ENCODE measurements at regions not wholly inside any gene's neighbourhood (a gene's known extent, or its start where the extent isn't known, plus 50 kb on each side); places are given as distances from the start of the nearest gene placed in this dataset.

DNA sequence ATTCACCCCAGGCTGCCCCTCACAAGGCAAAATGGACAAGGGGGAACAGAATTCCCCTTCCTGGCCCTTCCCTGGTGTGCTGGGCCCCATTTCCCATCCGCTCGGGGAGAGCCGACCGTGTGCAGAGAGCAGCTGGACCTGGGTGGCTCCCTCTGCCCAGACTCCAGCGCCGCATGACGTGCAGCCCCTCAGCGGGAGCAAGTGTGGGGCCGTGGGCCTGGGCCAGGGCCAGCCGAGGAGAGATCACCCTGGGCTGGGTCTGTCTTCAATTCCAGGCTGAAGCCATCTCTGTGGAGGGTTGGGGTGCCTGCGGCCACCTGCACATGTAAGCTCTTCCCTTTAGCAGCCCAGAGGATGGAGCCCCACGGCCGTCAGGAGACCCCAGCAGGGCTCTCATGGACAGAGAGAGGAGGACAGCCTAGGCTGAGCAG is 241.8 kb downstream of the TTLL2 start:
- Histone ChIP-seq H3K14ac (ENCODE audit: low read length in 2 of 2) (no peak overlapping the region), H2AFZ (ENCODE audit: low read depth, low read length) (no peak overlapping the region), H2BK5ac (ENCODE audit: low read depth, low read length, poor library complexity, severe bottlenecking) (no peak overlapping the region), H3K27me3 (ENCODE audit: control insufficient read depth in 1 of 2, insufficient read depth in 1 of 2, low read length in 2 of 2) (peaks cover 0 to 17% of the 10 kb centered on the region in 2 experiments), H3K4ac (ENCODE audit: low read depth in 1 of 2, low read length in 2 of 2) (no peak overlapping the region), H4K91ac (ENCODE audit: low read length) (peak overlapping the region; percentile 83), H3K4me3 (ENCODE audit: insufficient read depth in 1 of 2, low read depth in 1 of 2, low read length in 2 of 2) (no peak overlapping the region), H3K18ac (ENCODE audit: low read depth in 1 of 2, low read length in 2 of 2) (peak overlapping the region in 1 of 2 experiments; percentile 21), H2AK5ac (ENCODE audit: low read length, severe bottlenecking) (no peak overlapping the region), H2BK120ac (ENCODE audit: low read depth, low read length) (no peak overlapping the region), H2BK15ac (ENCODE audit: low read depth, poor library complexity, severe bottlenecking) (peak overlapping the region; percentile 54), H4K8ac (ENCODE audit: low read length) (no peak overlapping the region), H3K79me1 (replicated peaks; ENCODE audit: low read length, poor library complexity, severe bottlenecking) (no peaks in the 10 kb centered on the region), H3K9ac (ENCODE audit: low read length) (no peak overlapping the region), H2BK12ac (ENCODE audit: low read length in 2 of 2) (peak overlapping the region in 1 of 2 experiments; percentile 32), H3K4me1 (ENCODE audit: control insufficient read depth, insufficient read depth, low read depth, low read length) (no peaks in the 10 kb centered on the region), H3K36me3 (ENCODE audit: control insufficient read depth in 1 of 2, insufficient read depth in 2 of 2, low read depth in 1 of 2, low read length in 2 of 2) (no peaks in the 10 kb centered on the region), H3K23ac (ENCODE audit: low read length in 2 of 2) (no peak overlapping the region), H3K9me3 (ENCODE audit: control insufficient read depth, low read length) (no peaks in the 10 kb centered on the region), H3K4me2 (ENCODE audit: low read length, poor library complexity, severe bottlenecking) (no peak overlapping the region), H3K27ac (ENCODE audit: low read length, poor library complexity, severe bottlenecking) (no peak overlapping the region)
- no peak for DNase-seq
- WGBS: 93% methylated on average over 13 of the region's 13 CpGs

DNA sequence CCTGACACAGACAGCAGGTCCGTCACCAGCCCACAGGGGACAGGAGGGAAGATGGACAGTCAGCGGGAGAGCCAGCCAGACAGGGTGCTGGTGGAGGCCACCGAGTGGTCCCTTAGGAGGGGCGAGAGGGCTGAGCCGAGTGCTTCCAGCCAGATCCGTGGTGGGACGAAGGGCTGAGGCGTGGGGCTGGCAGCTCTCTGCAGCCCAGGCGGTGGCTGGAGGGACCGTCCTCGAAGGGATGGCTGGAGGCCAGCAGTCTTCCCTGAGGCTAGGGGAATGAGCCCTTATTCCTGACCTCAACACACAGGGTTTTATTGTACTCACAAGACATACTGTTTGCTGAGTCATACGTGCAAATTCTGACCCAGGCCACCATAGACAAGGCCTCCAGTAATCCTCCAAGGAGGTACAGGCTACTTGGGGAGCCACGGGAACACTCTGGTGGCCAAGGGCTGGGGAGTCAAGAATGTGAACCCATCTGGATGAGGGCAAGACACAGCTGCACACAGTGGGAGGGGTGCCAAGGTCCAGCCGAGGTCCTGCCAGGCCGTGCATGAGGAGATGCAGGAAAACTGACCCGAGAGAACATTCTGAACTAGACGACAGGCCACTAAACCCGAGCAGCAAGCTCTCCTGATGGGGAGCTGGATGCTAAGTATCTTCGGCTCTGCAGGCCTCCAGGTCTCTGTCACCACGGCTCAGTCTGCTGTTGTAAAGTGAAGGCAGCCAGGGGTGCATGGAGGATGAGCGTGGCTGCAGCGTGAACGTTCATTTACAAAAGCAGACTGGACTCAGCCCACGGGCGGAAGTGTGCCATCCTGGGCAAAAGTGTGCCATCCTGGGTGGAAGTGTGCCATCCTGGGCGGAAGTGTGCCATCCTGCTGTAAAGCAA is 242.5 kb downstream of the TTLL2 start:
- Histone ChIP-seq H2BK12ac (ENCODE audit: low read length in 2 of 2) (peak overlapping the region in 1 of 2 experiments; percentile 15), H3K9me3 (ENCODE audit: control insufficient read depth, low read length) (no peaks in the 10 kb centered on the region), H3K27me3 (ENCODE audit: control insufficient read depth in 1 of 2, insufficient read depth in 1 of 2, low read length in 2 of 2) (peaks cover 0 to 17% of the 10 kb centered on the region in 2 experiments), H4K8ac (ENCODE audit: low read length) (no peak overlapping the region), H2AFZ (ENCODE audit: low read depth, low read length) (no peak overlapping the region), H2BK5ac (ENCODE audit: low read depth, low read length, poor library complexity, severe bottlenecking) (no peak overlapping the region), H3K18ac (ENCODE audit: low read depth in 1 of 2, low read length in 2 of 2) (peak overlapping the region in 1 of 2 experiments; percentile 21), H3K79me1 (replicated peaks; ENCODE audit: low read length, poor library complexity, severe bottlenecking) (no peaks in the 10 kb centered on the region), H3K9ac (ENCODE audit: low read length) (no peak overlapping the region), H3K23ac (ENCODE audit: low read length in 2 of 2) (no peak overlapping the region), H4K91ac (ENCODE audit: low read length) (peak overlapping the region; percentile 83), H3K4me1 (ENCODE audit: control insufficient read depth, insufficient read depth, low read depth, low read length) (no peaks in the 10 kb centered on the region), H3K4me2 (ENCODE audit: low read length, poor library complexity, severe bottlenecking) (no peak overlapping the region), H3K14ac (ENCODE audit: low read length in 2 of 2) (no peak overlapping the region), H3K4me3 (ENCODE audit: insufficient read depth in 1 of 2, low read depth in 1 of 2, low read length in 2 of 2) (no peak overlapping the region), H3K4ac (ENCODE audit: low read depth in 1 of 2, low read length in 2 of 2) (peak overlapping the region in 1 of 2 experiments; percentile 28), H2BK15ac (ENCODE audit: low read depth, poor library complexity, severe bottlenecking) (no peak overlapping the region), H2AK5ac (ENCODE audit: low read length, severe bottlenecking) (no peak overlapping the region), H3K27ac (ENCODE audit: low read length, poor library complexity, severe bottlenecking) (no peak overlapping the region), H2BK120ac (ENCODE audit: low read depth, low read length) (no peak overlapping the region), H3K36me3 (ENCODE audit: control insufficient read depth in 1 of 2, insufficient read depth in 2 of 2, low read depth in 1 of 2, low read length in 2 of 2) (no peaks in the 10 kb centered on the region)
- 84% methylated on average over 26 of the region's 26 CpGs for WGBS
- peak; percentile 15 for DNase-seq

DNA sequence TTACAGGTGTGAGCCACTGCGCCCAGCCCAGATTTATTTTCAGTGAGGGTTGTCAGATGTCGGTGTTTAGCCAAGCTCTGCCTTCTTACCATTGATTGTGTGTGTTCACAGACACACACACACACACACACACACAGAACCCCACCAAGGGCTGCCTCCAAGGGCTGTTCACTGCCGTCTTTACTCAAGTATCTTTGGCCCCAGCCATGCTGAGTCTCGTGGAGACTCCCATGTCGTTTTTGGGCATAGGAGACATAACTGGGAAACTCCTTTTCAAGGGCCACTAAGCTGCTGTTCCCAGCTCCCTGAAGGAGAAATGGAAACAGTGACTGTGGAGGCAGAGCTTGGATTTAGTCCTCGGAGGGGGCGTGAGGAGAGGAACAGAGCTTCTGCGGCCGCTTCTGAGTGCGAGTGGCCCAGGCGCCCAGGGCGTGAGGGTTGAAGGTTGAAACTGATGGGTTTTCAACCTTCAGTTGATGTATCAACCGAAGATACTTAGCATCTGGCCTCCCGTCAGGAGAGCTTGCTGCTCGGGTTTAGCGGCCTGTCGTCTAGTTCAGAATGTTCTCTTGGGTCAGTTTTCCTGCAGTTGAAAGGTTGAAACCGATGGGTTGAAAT is 243.6 kb downstream of the TTLL2 start:
- no peak overlapping the region for H3K27ac ChIP-seq (ENCODE audit: low read length, poor library complexity, severe bottlenecking)
- no peak overlapping the region for H4K8ac ChIP-seq (ENCODE audit: low read length)
- no peaks in the 10 kb centered on the region for H3K79me1 ChIP-seq (replicated peaks; ENCODE audit: low read length, poor library complexity, severe bottlenecking)
- 88% methylated on average over 17 of the region's 18 CpGs for WGBS
- no peak overlapping the region for H2BK120ac ChIP-seq (ENCODE audit: low read depth, low read length)
- no peak overlapping the region for H2BK15ac ChIP-seq (ENCODE audit: low read depth, poor library complexity, severe bottlenecking)
- peaks cover 0 to 27% of the 10 kb centered on the region in 2 experiments for H3K27me3 ChIP-seq (ENCODE audit: control insufficient read depth in 1 of 2, insufficient read depth in 1 of 2, low read length in 2 of 2)
- H3K4ac ChIP-seq (ENCODE audit: low read depth in 1 of 2, low read length in 2 of 2): no peak overlapping the region
- H3K9me3 ChIP-seq (ENCODE audit: control insufficient read depth, low read length): no peaks in the 10 kb centered on the region
- no peak overlapping the region for H2BK12ac ChIP-seq (ENCODE audit: low read length in 2 of 2)
- no peak overlapping the region for H3K18ac ChIP-seq (ENCODE audit: low read depth in 1 of 2, low read length in 2 of 2)
- no peak overlapping the region for H2BK5ac ChIP-seq (ENCODE audit: low read depth, low read length, poor library complexity, severe bottlenecking)
- H3K4me2 ChIP-seq (ENCODE audit: low read length, poor library complexity, severe bottlenecking): no peak overlapping the region
- no peak overlapping the region for H4K91ac ChIP-seq (ENCODE audit: low read length)
- H2AK5ac ChIP-seq (ENCODE audit: low read length, severe bottlenecking): no peak overlapping the region
- no peaks in the 10 kb centered on the region for H3K36me3 ChIP-seq (ENCODE audit: control insufficient read depth in 1 of 2, insufficient read depth in 2 of 2, low read depth in 1 of 2, low read length in 2 of 2)
- H3K23ac ChIP-seq (ENCODE audit: low read length in 2 of 2): no peak overlapping the region
- H3K4me1 ChIP-seq (ENCODE audit: control insufficient read depth, insufficient read depth, low read depth, low read length): no peaks in the 10 kb centered on the region
- H3K4me3 ChIP-seq (ENCODE audit: insufficient read depth in 1 of 2, low read depth in 1 of 2, low read length in 2 of 2): no peak overlapping the region
- no peak overlapping the region for H2AFZ ChIP-seq (ENCODE audit: low read depth, low read length)
- DNase-seq: no peak
- no peak overlapping the region for H3K9ac ChIP-seq (ENCODE audit: low read length)
- no peak overlapping the region for H3K14ac ChIP-seq (ENCODE audit: low read length in 2 of 2)

DNA sequence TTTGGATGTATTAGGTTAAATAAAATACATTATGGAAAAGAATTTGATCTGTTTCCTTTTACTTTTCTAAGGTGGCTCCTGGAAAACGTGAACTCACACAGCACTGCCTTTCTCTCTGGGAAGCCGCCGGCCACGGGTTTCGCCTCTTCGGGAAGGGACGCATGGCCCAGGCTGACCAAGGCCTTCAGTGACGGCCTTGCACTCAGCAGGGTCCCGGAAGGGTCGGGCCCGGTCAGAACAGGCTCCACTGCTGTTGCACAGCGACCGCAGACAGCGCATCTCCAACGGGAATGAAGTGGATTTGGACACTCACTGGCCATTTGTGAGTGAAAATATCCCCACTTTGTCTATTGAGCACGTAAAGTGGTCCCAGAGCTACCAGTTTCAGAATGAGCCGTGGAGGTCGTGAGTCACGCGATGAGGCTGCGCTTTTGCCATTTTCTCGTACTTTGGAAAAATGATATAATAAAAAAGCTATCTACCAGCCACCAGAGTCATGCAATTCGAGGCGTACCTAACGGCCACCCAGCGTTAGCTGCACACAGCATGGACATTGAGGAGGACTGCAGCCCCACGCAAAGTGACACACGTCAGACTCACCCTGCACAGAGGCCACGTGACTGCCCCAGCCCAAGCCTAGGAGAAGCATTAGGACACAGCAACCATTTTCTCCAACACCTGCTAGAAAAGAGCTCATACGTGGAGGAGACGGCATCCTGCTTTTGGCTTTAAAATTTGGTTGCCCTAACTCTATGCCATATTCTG is 244.3 kb downstream of the TTLL2 start:
- H2BK12ac ChIP-seq (ENCODE audit: low read length in 2 of 2): no peak overlapping the region
- no peak overlapping the region for H3K4ac ChIP-seq (ENCODE audit: low read depth in 1 of 2, low read length in 2 of 2)
- no peak overlapping the region for H3K14ac ChIP-seq (ENCODE audit: low read length in 2 of 2)
- H3K4me2 ChIP-seq (ENCODE audit: low read length, poor library complexity, severe bottlenecking): no peak overlapping the region
- no peak overlapping the region for H2BK15ac ChIP-seq (ENCODE audit: low read depth, poor library complexity, severe bottlenecking)
- H2BK120ac ChIP-seq (ENCODE audit: low read depth, low read length): no peak overlapping the region
- H3K4me3 ChIP-seq (ENCODE audit: insufficient read depth in 1 of 2, low read depth in 1 of 2, low read length in 2 of 2): no peak overlapping the region
- no peak overlapping the region for H3K18ac ChIP-seq (ENCODE audit: low read depth in 1 of 2, low read length in 2 of 2)
- no peak overlapping the region for H2BK5ac ChIP-seq (ENCODE audit: low read depth, low read length, poor library complexity, severe bottlenecking)
- DNase-seq: no peak
- 88% methylated on average over 31 of the region's 31 CpGs for WGBS
- H2AFZ ChIP-seq (ENCODE audit: low read depth, low read length): no peak overlapping the region
- no peaks in the 10 kb centered on the region for H3K79me1 ChIP-seq (replicated peaks; ENCODE audit: low read length, poor library complexity, severe bottlenecking)
- no peaks in the 10 kb centered on the region for H3K4me1 ChIP-seq (ENCODE audit: control insufficient read depth, insufficient read depth, low read depth, low read length)
- H4K91ac ChIP-seq (ENCODE audit: low read length): no peak overlapping the region
- H3K36me3 ChIP-seq (ENCODE audit: control insufficient read depth in 1 of 2, insufficient read depth in 2 of 2, low read depth in 1 of 2, low read length in 2 of 2): no peaks in the 10 kb centered on the region
- H2AK5ac ChIP-seq (ENCODE audit: low read length, severe bottlenecking): no peak overlapping the region
- peaks cover 0 to 27% of the 10 kb centered on the region in 2 experiments for H3K27me3 ChIP-seq (ENCODE audit: control insufficient read depth in 1 of 2, insufficient read depth in 1 of 2, low read length in 2 of 2)
- no peak overlapping the region for H3K27ac ChIP-seq (ENCODE audit: low read length, poor library complexity, severe bottlenecking)
- no peak overlapping the region for H3K9ac ChIP-seq (ENCODE audit: low read length)
- H4K8ac ChIP-seq (ENCODE audit: low read length): no peak overlapping the region
- no peaks in the 10 kb centered on the region for H3K9me3 ChIP-seq (ENCODE audit: control insufficient read depth, low read length)
- H3K23ac ChIP-seq (ENCODE audit: low read length in 2 of 2): no peak overlapping the region

All from mesenchymal stem cell (in vitro differentiated cells and primary cell).